CD4-positive, CD25-positive, alpha-beta regulatory T cell (primary cell): ENCODE measurements at regions not wholly inside any gene's neighbourhood (a gene's known extent, or its start where the extent isn't known, plus 50 kb on each side); places are given as distances from the start of the nearest gene placed in this dataset.

ENCODE experiments used
- ATAC-seq, 2 donors: fragments of 150-1000 bp; cut with Tn5 transposase; one replicate each; pipeline ENCODE4 v1.10.0; 2021; ENCODE audit warnings: low read depth in 2 of 2, moderate number of reproducible peaks in 2 of 2, moderate library complexity in 1 of 2
- DNase-seq, 3 donors: peaks; one replicate each; pipeline versions ENCODE4 v3.0.0 to v3.0.0-alpha.2; 2012 to 2022; ENCODE audit warnings: mixed read lengths in 1 of 3
- H3K27ac ChIP-seq: one replicate; pipeline ENCODE4 v1.7.0; 2013; ENCODE audit warnings: mild to moderate bottlenecking, low read length; ENCODE audit not compliant: insufficient read depth, poor library complexity, severe bottlenecking
- H3K27me3 ChIP-seq: one replicate; pipeline ENCODE4 v1.7.0; 2013; ENCODE audit warnings: low read length; ENCODE audit not compliant: control insufficient read depth, insufficient read depth
- H3K36me3 ChIP-seq: one replicate; pipeline ENCODE4 v1.7.0; 2013; ENCODE audit warnings: mild to moderate bottlenecking, low read length, moderate library complexity; ENCODE audit not compliant: control insufficient read depth, insufficient read depth
- H3K4me1 ChIP-seq: 2 replicates; pipeline ENCODE4 v1.7.0; 2013; ENCODE audit warnings: mild to moderate bottlenecking, low read length; ENCODE audit not compliant: insufficient read depth, control insufficient read depth, poor library complexity, severe bottlenecking
- H3K4me3 ChIP-seq: one replicate; pipeline ENCODE4 v1.7.0; 2013; ENCODE audit warnings: low read depth, mild to moderate bottlenecking, low read length, moderate library complexity
- H3K9me3 ChIP-seq, 2 experiments: 1 replicate in 1 of 2; 2 replicates in 1 of 2; pipeline ENCODE4 v1.7.0; 2013; ENCODE audit warnings: low read length in 2 of 2, mild to moderate bottlenecking in 1 of 2, moderate library complexity in 1 of 2; ENCODE audit not compliant: control insufficient read depth in 2 of 2
- H3K27ac Mint-ChIP-seq, 3 donors: one replicate each; pipeline ENCODE4 v1.8.0; 2020 to 2022; ENCODE audit warnings: mild to moderate bottlenecking in 3 of 3, mixed read lengths in 3 of 3, moderate library complexity in 2 of 3
- H3K27me3 Mint-ChIP-seq: one replicate; pipeline ENCODE4 v1.8.0; 2022; ENCODE audit warnings: mild to moderate bottlenecking, mixed read lengths
- H3K36me3 Mint-ChIP-seq: one replicate; pipeline ENCODE4 v1.8.0; 2020; ENCODE audit warnings: mixed read lengths
- H3K4me1 Mint-ChIP-seq, 4 donors: one replicate each; pipeline ENCODE4 v1.8.0; 2020 to 2022; ENCODE audit warnings: mixed read lengths in 4 of 4, mild to moderate bottlenecking in 1 of 4
- H3K4me3 Mint-ChIP-seq, 4 donors: one replicate each; pipeline ENCODE4 v1.8.0; 2020 to 2022; ENCODE audit warnings: mild to moderate bottlenecking in 4 of 4, mixed read lengths in 4 of 4, moderate library complexity in 3 of 4
- H3K9me3 Mint-ChIP-seq, 7 donors: one replicate each; pipeline ENCODE4 v1.8.0; 2020 to 2022; ENCODE audit warnings: mixed read lengths in 7 of 7, mild to moderate bottlenecking in 3 of 7, moderate library complexity in 2 of 7

- Mint-ChIP-seq H3K36me3 (no peaks in the 10 kb centered on the region), H3K4me1 (no peaks in the 10 kb centered on the region), H3K27ac (no peak overlapping the region), H3K9me3 (peaks cover 2 to 40% (median 6%) of the 10 kb centered on the region in 7 donors), H3K4me3 (no peak overlapping the region), H3K27me3 (no peaks in the 10 kb centered on the region)
- Histone ChIP-seq H3K27ac (no peak overlapping the region), H3K4me1 (no peaks in the 10 kb centered on the region), H3K27me3 (no peaks in the 10 kb centered on the region), H3K9me3 (peaks cover 0 to 6% of the 10 kb centered on the region in 2 experiments), H3K36me3 (no peaks in the 10 kb centered on the region), H3K4me3 (no peak overlapping the region)
- ATAC-seq: no peak
- no peak for DNase-seq
Measured at GRCh38 chr5:25948278-25948677, 1090.1 kb downstream of the CDH9 start.

- no peaks in the 10 kb centered on the region for H3K27me3 Mint-ChIP-seq
- no peak overlapping the region for H3K27ac ChIP-seq
- H3K27ac Mint-ChIP-seq: no peak overlapping the region
- H3K36me3 ChIP-seq: no peaks in the 10 kb centered on the region
- no peaks in the 10 kb centered on the region for H3K4me1 ChIP-seq
- DNase-seq: no peak
- peaks cover 3 to 32% (median 8%) of the 10 kb centered on the region in 7 donors for H3K9me3 Mint-ChIP-seq
- no peak for ATAC-seq
- H3K4me3 ChIP-seq: no peak overlapping the region
- H3K27me3 ChIP-seq: no peaks in the 10 kb centered on the region
- peaks cover 0 to 4% of the 10 kb centered on the region in 2 experiments for H3K9me3 ChIP-seq
- H3K4me1 Mint-ChIP-seq: no peaks in the 10 kb centered on the region
- H3K36me3 Mint-ChIP-seq: no peaks in the 10 kb centered on the region
- H3K4me3 Mint-ChIP-seq: peak overlapping the region in 1 of 4 donors; percentile 76
Measured at GRCh38 chr5:25944786-25945185, 1093.6 kb downstream of the CDH9 start.

DNA sequence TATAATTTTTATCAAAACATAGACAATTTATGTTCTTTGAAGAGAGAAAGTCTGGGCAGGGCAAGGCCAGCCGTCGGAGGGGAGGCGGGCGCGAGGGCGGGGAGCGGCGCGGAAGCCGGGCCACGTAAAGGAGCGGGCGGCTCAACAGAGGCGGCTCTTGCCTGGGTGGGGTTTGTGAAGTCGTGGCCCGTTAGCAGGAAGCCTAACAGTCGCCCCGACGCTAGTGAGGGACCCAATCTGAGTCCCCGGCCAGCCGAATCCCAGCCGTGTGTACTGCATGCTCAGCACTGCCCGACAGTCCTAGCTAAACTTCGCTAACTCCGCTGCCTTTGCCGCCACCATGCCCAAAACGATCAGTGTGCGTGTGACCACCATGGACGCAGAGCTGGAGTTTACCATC is 1129.2 kb downstream of the CDH9 start:
- peaks cover 8 to 24% of the 10 kb centered on the region in 2 experiments for H3K9me3 ChIP-seq
- Mint-ChIP-seq H3K9me3 (peaks cover 1 to 33% (median 13%) of the 10 kb centered on the region in 7 donors), H3K4me1 (no peaks in the 10 kb centered on the region), H3K4me3 (no peak overlapping the region), H3K27me3 (no peaks in the 10 kb centered on the region), H3K27ac (no peak overlapping the region), H3K36me3 (no peaks in the 10 kb centered on the region)
- ATAC-seq: peak; percentile 41 to 42
- H3K4me1 ChIP-seq: no peaks in the 10 kb centered on the region
- no peak for DNase-seq
- H3K27me3 ChIP-seq: no peaks in the 10 kb centered on the region
- no peak overlapping the region for H3K27ac ChIP-seq
- no peak overlapping the region for H3K4me3 ChIP-seq
- no peaks in the 10 kb centered on the region for H3K36me3 ChIP-seq

DNA sequence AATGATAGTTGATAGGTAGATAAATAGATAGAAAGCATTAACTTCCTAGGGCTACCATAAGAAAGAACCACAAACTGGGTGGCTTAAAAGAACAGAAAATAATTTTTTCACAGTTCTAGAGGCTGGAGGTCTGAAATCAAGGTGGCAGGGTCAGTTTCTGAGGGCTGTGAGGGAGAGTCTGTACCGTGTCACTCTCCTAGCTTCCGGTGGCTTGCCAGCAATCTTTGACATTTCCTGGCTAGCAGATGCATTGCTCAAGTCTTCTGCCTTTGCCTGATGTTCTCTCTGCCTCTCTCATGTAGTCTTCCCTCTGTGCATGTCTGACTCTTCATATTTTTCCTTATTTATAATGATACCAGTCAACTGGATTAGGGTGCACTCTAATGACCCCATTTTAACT is 1132.7 kb downstream of the CDH9 start:
- Mint-ChIP-seq H3K36me3 (no peaks in the 10 kb centered on the region), H3K27me3 (no peaks in the 10 kb centered on the region), H3K4me1 (no peaks in the 10 kb centered on the region), H3K9me3 (peaks cover 0 to 32% (median 5%) of the 10 kb centered on the region in 7 donors), H3K4me3 (no peak overlapping the region), H3K27ac (no peak overlapping the region)
- no peak for ATAC-seq
- H3K4me1 ChIP-seq: no peaks in the 10 kb centered on the region
- no peaks in the 10 kb centered on the region for H3K27me3 ChIP-seq
- H3K27ac ChIP-seq: no peak overlapping the region
- no peaks in the 10 kb centered on the region for H3K36me3 ChIP-seq
- no peak overlapping the region for H3K4me3 ChIP-seq
- no peak for DNase-seq
- H3K9me3 ChIP-seq: peaks cover 5 to 12% of the 10 kb centered on the region in 2 experiments

GRCh38 chr5:25892211-25892610 is 1146.2 kb downstream of the CDH9 start:
- Mint-ChIP-seq H3K4me3 (no peak overlapping the region), H3K27me3 (no peaks in the 10 kb centered on the region), H3K36me3 (no peaks in the 10 kb centered on the region), H3K4me1 (no peaks in the 10 kb centered on the region), H3K9me3 (peaks cover 2 to 23% (median 4%) of the 10 kb centered on the region in 7 donors), H3K27ac (no peak overlapping the region)
- no peak for ATAC-seq
- Histone ChIP-seq H3K27me3 (no peaks in the 10 kb centered on the region), H3K9me3 (peaks cover 1 to 12% of the 10 kb centered on the region in 2 experiments), H3K4me1 (no peaks in the 10 kb centered on the region), H3K36me3 (no peaks in the 10 kb centered on the region), H3K27ac (no peak overlapping the region), H3K4me3 (no peak overlapping the region)
- no peak for DNase-seq

DNA sequence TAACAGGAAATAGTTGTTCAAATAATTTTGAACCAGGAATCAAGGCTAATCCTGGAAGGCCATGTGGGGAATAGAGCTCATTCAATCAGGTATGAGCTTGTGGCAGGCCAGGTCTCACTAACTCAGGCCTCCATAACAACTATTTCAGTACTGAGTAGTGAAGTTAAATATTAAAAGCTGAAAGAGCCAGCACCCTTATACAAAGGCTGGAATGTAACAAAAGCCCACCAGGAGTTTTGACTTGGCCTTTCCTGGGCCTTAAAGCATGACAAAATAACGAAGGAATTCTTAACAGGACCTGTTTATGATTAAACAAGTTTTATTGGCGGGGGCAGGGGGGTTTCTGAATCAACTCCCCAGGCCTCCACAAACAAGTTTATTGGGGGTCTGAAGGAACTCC is 1146.7 kb downstream of the CDH9 start:
- DNase-seq: no peak
- Histone ChIP-seq H3K4me1 (no peaks in the 10 kb centered on the region), H3K36me3 (no peaks in the 10 kb centered on the region), H3K27me3 (no peaks in the 10 kb centered on the region), H3K9me3 (peaks cover 2 to 15% of the 10 kb centered on the region in 2 experiments), H3K27ac (no peak overlapping the region), H3K4me3 (no peak overlapping the region)
- no peak for ATAC-seq
- Mint-ChIP-seq H3K27ac (no peak overlapping the region), H3K27me3 (no peaks in the 10 kb centered on the region), H3K4me3 (no peak overlapping the region), H3K9me3 (peaks cover 3 to 26% (median 4%) of the 10 kb centered on the region in 7 donors), H3K4me1 (no peaks in the 10 kb centered on the region), H3K36me3 (no peaks in the 10 kb centered on the region)

DNA sequence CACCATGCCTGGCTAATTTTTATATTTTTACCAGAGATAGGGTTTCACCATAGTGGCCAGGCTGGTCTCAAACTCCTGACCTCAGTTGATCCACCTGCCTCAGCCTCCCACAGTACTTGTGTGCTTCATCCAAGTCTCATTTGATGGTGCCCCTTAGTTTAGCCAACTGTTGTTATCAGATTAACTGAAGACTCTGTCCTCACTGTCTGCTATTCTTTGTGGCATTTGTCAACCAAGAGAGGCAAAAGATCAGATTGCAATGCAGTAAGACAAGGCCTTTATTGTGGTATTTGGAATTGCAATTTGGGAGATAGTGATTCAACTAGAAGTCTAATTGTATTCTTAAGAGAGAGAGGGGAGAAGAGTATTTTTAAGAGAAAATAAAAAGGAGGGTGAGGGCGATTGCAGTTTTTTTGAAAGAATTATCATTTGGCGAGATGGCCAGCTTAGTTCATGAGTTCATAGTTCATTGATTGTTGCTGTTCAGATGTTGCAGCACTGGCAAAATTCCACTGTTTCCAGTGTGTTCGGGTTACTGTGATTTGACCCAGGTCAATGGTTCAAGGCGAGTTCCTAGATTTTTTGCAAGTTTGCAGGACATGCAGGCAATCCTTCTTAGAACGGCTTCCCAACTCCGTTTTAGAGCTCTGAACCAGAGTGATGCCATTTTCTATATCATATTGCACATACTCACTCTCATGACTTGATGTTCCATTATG is 1156.9 kb downstream of the CDH9 start:
- no peak overlapping the region for H3K27ac Mint-ChIP-seq
- ATAC-seq: no peak

DNA sequence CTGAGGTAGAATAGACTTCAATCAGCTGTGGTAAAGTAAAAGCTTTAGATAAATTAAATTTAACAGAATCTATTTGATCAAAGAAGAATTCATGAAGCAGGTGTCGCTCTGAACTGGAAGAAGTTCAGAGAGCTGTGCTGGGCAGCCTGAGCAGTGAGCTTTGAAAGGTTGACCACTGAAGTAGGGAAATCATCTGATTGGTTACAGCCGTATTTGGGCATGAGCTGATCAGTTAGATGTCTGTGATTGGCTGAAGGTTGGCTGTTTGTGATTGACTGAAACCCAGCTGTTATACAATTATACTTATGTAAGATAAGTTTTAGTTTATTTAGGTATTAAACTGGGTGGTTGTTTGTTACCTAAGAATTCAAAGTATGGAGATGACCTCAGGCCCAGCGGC is 1174.6 kb downstream of the CDH9 start:
- Mint-ChIP-seq H3K27ac (no peak overlapping the region), H3K9me3 (peaks cover 0 to 48% (median 12%) of the 10 kb centered on the region in 7 donors), H3K4me3 (no peak overlapping the region), H3K4me1 (no peaks in the 10 kb centered on the region), H3K36me3 (no peaks in the 10 kb centered on the region), H3K27me3 (no peaks in the 10 kb centered on the region)
- DNase-seq: no peak
- ATAC-seq: no peak
- Histone ChIP-seq H3K4me1 (no peaks in the 10 kb centered on the region), H3K27ac (no peak overlapping the region), H3K4me3 (no peak overlapping the region), H3K9me3 (peaks cover 7 to 22% of the 10 kb centered on the region in 2 experiments), H3K27me3 (no peaks in the 10 kb centered on the region), H3K36me3 (no peaks in the 10 kb centered on the region)

More for the DNA sequence above, 1156.9 kb downstream of the CDH9 start:
- H3K4me3 Mint-ChIP-seq: no peak overlapping the region
- Histone ChIP-seq H3K9me3 (peaks cover 4 to 6% of the 10 kb centered on the region in 2 experiments), H3K36me3 (no peaks in the 10 kb centered on the region), H3K27me3 (no peaks in the 10 kb centered on the region), H3K4me1 (no peaks in the 10 kb centered on the region), H3K4me3 (no peak overlapping the region), H3K27ac (no peak overlapping the region)
- no peaks in the 10 kb centered on the region for H3K27me3 Mint-ChIP-seq
- peaks cover 0 to 17% (median 7%) of the 10 kb centered on the region in 7 donors for H3K9me3 Mint-ChIP-seq
- H3K4me1 Mint-ChIP-seq: peaks cover 0 to 6% (median 0%) of the 10 kb centered on the region in 4 donors
- H3K36me3 Mint-ChIP-seq: no peaks in the 10 kb centered on the region
- no peak for DNase-seq
